HG03103 (cell line): ENCODE measurements at regions not wholly inside any gene's neighbourhood (a gene's known extent, or its start where the extent isn't known, plus 50 kb on each side); places are given as distances from the start of the nearest gene placed in this dataset.
"Not testable (repeated sequence)": the region's sequence is repeated elsewhere in the genome, so short reads cannot be mapped to it uniquely, and the experiment has no call there.

Experiments
- ATAC-seq: cut with Tn5 transposase; IDR thresholded peaks from one replicate; pipeline ENCODE4 v1.9.1; 2021; ENCODE audit warnings: low read depth; ENCODE audit not compliant: unreplicated experiment

DNA sequence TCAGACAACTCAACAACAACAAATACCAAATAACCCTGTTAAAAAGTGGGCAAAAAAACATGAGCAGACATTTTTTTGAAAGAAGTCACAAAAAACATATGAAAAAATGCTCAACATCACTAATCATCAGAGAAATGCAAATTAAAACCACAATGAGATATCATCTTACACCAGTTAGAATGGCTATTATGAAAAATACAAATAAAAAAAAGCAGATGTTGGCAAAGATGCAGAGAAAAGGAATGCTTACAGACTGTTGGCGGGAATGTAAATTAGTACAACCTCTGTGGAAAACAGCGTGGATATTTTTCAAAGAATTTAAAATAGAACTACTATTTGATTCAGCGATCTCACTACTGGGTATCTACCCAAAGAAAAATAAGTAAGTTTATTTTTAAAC lies 114.0 kb downstream of the SLC38A4 start:
- no peak for ATAC-seq

DNA sequence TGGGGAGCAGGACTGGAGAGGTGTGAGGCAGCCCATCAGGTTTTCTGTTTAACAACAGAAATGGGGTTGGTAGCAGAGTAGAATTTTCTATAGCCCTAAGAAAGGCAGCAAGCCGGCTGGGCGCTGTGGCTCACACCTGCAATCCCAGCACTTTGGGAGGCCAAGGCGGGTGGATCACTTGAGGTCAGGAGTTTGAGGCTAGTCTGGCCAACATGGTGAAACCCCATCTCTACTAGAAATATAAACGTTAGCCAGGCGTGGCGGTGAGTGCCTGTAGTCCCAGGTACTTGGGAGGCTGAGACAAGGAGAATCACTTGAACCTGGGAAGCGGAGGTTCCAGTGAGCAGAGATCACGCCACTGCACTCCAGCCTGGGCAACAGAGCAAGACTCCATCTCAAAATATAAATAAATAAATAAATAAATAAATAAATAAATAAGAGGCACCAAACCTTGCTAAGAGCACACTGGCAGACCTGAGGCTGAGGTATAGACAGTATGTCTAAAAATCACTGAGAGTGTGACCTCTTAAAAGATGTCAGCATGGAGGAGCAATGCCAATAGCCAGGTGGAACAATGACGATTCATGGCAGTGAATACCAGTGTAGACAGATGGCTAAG lies 115.6 kb downstream of the SLC38A4 start:
- ATAC-seq: no peak

DNA sequence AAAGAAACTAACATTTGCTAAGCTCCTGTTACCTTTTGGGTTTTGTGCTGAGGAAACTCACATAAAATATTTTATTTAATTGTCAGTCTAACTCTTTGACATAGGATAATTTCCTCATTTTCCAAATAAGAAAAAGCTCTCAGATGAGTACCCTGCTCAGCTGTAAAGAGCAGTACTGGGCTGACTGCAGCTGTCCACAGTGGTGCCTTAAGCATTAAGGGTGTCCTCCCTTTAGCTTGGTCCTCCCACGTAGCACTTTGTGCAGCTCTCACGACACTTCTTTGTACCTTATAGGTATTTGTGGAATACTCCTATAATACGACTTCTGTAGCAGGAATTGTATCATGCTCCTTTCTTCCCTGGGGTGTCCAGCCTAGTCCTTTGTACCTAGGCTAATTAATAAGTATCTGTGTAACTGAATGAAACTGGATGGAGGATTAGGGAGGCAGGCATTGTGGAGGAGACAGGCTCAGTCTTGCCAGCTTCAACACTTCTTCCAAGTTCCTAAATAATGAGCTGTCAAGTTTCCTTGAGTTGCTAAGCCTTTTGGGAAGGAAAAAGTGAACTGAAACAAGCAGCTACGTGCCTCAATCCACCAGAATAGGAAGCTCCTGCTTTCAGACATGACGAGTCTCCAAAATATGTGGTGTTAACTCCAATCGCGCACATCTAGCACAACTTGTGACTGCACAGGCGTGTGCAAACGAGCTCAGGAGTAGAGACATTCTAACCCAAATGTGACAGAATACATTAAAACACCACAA lies 123.0 kb downstream of the SLC38A4 start:
- ATAC-seq: no peak

DNA sequence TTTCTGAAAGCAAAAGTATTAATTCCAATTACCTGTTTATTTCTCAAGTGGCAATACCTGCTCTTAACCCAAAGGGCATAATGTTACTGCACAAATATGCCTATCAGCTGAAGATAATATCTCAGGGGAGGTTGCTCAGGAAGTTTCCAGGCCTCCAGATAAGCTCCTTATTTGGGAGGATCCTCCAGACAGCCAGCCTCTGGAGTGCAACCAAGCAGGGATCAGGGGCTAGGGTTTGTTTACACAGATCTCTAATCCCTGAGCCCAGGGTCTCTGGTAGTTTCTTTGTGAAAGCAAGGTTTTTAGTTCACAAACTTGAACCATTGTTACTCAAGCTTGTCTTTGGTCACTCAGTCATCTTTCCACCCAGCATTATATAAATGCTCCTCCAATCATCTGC lies 124.4 kb downstream of the SLC38A4 start:
- ATAC-seq: no peak

DNA sequence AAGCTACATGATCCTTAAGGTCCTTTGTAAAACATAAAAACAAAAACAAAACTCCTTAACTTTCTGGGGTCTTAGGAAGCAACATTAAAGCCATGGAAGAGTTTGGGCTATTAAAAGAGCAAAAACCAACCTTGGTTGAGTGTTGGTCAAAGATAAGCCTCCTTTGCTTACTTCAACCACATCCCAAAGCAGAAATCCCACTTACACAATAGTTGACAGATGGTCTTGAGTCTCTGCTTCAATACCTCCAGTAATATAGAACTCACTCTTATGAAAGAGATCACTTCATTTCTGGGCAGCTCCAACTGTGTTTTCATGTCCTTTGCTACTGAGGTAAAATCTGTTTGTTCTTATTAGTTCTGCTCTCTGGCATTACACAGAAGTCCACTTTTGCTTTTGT lies 125.8 kb downstream of the SLC38A4 start:
- ATAC-seq: no peak

DNA sequence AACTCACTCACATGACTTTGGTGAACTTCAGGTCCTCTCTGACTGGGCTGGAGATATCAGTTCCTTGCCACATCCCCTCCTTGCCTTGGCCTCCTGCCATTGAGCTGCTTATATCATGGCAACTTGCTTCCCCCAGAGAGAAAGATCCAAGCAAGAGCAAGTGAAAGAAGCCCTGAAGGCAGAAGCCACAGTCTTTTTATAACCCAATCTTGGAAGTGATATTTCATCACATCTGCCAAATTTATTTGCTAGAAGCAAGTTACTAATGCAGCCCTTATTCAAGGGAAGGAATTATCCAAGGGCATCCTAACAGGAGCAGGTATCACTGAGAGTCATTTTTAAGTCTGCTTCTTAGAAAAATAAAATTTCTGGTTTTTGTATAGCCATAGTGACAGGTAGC lies 127.8 kb downstream of the SLC38A4 start:
- ATAC-seq: no peak

DNA sequence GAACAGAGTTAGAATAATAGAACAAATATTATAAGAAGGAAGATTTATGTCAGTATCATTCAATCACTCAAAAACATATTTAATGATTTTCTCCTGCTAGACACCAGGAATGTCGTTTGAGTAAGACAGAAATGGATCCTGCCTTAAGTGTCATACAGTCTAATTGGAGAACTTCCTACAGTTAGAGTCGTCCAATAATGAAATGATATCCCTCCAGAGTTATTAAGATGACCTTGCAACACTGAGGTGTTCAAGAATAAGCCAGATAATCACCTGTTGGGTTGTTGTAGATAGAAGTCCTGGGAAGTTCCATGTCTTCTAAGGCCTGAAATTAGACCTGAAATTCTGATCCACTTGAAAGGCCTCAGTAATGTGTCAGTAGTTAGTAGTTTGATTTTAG lies 132.3 kb downstream of the SLC38A4 start:
- no peak for ATAC-seq

DNA sequence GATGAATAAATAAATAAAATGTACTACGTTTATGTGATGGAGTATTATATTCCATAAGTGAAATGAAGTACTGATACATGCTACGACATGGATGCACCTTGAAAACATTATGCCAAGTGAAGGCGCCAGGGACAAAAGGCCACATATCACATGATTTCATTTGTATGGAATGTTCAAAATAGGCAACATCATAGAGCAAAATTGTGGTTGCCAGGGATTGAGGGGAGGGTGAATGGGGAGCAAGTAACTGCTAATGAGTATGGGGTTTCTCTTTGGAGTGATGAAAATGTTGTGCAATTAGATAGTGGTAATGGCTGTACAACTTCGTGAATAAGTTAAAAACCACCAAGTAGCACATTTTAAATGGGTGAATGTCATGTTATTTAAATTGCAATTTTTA lies 132.8 kb downstream of the SLC38A4 start:
- no peak for ATAC-seq

DNA sequence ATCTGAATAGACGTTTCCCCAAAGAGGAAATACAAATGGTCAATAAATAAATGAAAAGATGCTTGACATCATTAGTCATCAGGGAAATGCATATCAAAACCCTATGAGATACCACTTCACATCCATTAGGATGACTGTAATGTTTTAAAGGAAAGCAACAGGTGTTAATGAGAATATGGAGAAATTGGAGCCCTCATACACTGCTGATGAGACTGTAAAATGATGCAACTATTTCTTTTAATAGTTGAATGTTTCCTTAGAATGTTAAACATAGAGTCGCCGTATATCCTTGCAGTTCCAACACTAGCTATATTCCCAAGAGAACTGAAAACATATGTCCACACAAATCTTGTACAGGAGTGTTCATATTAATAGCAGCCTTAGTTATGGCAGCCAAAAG lies 133.2 kb downstream of the SLC38A4 start:
- ATAC-seq: no peak

DNA sequence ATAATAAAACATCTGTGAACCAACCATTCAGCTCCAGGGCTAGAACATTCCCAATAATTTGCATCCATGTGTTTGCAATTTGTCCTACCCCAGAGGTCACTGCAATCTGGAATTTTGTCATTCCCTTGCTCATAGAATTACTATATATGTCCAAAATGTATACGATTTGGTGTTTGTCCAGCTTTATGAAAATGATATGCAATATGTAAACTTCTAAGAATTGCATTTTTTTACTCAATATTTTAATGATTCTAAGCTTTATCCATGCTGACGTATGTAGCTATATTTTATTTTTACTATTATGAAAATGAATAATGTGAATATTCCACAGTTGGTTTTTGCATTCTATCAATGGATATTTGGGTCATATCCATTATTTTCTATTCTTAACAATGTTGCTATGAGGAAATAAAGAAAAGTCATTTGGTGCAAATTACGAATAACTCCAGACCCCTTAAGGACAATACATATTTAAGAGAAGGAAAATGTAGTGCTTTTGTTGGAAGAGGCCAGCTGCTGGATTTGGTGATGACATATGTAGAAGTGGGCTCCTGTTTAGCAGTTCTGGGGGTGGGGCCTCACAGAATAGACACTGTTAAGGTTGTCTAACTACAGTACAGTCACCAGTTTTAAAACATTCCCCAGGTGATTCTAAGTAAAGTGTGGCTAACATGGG lies 139.4 kb downstream of the SLC38A4 start:
- no peak for ATAC-seq

DNA sequence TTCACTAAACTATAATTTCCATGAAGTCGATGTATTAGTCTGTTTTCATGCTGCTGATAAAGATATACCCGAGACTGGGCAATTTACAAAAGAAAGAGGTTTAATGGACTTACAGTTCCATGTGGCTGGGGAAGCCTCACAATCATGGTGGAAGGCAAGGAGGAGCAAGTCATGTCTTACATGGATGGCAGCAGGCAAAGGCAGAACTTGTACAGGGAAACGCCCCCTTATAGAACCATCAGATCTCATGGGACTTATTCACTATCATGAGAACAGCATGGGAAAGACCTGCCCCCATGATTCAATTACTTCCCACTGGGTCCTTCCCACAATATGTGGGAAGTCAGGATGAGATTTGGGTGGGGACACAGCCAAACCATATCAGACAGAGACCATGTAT lies 141.6 kb downstream of the SLC38A4 start:
- ATAC-seq: not testable (repeated sequence)

DNA sequence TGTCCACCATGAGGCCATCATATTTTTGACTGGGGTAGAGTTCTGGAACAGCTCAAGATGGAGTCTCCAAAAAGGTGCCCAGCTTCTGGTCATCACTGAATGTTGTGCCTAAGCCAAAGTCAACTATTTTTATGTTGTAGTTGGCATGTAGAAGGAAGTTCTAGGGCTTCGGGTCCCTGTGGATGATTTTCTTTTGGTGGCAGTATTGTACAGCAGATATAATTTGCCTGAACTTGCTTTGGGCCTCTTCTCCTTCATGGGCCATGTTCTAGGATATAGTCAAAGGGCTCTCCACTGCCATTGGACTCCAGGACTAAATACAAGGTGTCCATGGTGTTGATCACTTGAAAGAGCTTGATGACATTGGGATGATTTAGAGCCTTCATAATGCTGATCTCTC lies 143.6 kb downstream of the SLC38A4 start:
- ATAC-seq: no peak

DNA sequence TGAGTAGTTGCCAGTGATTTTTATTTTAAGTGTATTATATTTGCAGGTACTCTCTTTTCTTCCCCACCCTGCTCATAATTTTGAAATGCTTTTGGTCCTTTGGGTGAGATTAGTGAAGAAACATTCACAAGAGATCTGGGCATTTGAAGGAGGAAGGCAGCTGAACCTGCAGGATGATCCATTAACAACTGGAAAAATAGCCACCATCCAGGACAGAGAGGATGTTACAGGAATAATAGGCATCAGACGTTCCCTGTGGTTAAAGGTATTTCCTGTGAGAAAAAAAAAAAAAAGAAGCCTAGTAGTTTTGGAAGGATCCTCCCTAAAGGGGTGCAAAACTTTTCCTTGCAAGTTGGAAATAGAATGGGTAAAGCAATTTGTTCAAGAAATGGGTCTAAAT lies 145.3 kb downstream of the SLC38A4 start:
- no peak for ATAC-seq

DNA sequence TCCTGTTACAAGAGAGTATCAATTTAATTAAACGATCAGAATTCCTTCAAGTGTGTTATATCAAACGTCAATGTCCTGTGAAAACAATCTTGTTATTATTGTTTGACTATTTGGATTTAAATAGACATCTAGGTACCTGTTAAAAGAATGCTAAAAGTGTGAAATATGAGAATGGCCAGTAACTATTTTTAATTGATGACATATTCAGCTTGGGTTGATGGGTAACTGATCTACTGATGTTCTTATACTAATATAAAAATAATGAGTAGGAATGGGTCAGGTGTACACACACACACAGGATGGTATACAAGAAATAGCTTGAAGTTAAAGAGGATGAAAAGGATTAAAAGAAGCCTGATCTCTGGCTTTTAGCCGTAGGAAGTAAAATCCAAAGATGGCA lies 146.0 kb downstream of the SLC38A4 start:
- ATAC-seq: no peak

DNA sequence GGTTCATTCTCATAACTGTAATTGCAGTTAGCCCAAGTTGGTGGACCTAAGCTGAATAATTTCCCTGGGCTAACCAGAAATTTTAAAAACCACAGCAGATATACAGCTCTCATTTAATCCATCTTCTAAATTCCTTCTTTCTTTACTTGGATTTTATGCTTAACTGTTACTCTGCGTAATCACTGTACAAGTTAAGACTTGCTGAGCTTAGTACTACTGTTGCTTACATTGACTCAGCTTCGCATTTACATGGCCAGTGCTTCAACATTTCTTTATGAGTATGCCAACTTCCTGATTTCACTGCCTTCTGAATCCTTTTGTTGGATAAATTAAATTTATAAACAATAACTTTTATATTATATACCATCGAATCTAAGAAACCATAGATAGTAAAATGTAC lies 147.4 kb downstream of the SLC38A4 start:
- ATAC-seq: no peak

DNA sequence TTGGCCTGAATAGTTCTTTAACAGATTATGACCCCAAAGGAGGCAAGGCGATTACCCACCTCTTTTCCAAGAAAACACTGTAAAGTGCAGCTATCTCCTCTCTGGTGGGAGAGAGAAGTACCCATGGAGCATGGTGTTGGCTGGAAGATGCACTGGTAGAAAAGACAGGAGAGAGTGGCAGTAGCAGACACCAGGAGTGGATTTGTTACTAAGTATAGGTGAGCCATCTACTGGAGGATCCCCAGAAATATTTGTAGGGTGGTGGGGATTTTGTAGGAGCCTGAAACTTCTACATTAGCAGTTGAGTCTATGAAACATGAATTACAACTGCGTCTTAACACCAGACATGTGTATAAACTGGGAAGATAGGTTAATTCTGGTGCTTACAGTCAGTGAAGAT lies 148.0 kb downstream of the SLC38A4 start:
- no peak for ATAC-seq

DNA sequence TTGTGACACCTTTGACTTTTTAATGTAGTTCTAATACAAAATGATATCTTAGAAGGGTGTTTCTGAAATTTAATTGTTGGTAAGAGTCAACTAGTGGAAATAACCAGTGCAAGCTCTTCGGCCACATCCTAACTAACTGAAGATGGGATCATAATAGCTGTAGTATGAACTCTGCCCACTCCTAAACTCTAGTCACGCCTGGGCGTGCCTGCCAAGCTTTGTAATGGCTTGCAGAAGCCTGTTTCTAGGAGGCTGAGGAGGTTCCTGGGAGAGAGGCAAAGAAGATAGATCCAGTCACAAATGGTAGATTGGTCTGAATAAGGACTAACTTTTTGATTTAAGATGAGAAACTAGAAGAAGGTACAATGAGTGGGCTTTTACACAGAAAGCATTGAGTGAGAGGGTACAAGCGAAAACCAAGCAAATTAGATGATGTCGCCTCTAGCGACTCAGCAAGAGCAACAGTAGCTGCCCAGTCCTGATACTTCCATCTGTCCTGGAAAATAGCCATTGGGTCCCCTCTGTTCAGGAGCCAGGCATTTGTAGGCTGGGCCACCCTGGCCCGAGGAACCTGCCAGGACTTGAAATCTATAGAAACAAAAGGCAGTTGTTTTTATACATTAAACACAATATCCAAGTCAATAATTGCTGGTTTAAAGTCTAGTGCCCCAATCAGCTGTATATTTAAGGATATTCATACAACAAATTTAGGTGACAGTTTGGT lies 148.8 kb downstream of the SLC38A4 start:
- ATAC-seq: no peak

DNA sequence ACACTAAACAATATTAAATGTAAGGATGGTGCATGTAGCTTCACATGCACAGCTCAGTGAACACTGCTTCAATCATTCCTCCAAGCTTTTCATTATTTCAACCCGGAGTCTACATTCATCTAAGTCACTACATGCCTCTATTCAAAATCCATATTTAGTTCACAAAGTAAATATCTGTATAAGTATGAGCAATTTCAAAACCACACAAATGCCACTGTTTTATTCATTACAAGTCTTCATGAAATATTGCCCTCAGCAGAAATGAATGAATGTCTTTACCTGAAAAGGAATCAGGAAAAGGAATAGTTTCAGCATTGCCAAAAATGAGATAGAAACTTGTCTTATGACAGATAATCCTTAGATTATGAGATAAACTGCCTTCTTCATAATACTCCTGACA lies 149.4 kb downstream of the SLC38A4 start:
- no peak for ATAC-seq

DNA sequence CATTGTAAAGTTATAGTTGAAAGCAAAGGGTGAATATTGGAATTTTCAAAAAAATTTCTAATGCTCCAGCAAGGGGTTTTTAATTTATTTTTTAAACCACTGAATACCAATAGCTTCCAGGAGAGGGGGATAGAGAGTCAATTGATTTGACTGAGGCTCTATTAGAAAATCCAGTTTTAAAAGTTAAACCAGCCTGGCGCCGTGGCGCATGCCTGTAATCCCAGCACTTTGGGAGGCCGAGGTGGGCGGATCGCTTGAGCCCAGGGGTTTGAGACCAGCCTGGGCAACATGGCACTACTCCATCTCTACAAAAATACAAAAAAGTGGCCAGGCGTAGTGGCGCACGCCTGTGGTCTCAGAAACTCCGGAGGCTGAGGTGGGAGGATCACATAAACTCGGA lies 150.1 kb downstream of the SLC38A4 start:
- ATAC-seq: no peak

DNA sequence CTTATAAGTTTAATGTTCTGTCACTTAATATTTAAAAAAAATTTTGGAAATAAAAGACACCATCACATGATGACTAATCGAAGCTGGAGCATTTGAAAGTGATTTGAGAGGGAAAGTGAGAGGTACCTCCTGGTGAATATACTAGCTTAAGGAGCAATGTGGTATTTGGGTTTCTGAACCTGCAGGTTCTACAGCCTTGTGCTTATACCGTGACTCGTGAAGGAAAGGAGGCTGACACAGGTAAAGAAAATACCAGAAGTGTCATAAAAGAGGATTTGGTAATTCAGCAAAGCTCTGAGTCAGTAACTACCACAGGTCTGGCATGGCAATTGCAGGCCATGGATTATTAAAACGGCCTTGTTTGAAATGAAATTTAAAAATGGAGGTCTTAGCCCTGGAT lies 151.0 kb downstream of the SLC38A4 start:
- ATAC-seq: no peak

DNA sequence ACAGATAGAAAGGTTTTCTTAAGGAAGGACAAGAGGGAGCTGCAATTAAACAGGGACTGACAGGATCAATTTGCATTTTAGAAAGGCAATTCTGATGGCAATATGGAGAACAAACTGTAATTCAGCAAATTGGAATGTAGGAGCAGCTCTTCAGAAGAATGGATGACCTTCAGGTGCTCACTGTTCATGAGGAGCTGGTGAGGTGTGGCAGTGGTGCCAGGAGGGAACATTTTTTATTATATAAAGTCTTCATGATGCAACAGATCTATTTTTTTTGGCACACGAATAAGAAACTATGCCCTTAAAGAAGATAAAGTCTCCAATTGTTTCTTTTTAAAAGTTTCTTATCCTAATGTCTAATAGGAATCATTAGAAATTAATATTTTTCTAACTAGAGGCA lies 151.7 kb downstream of the SLC38A4 start:
- ATAC-seq: no peak
